CD4-positive, CD25-positive, alpha-beta regulatory T cell (primary cell): ENCODE measurements at regions not wholly inside any gene's neighbourhood (a gene's known extent, or its start where the extent isn't known, plus 50 kb on each side); places are given as distances from the start of the nearest gene placed in this dataset.

ENCODE experiments used
- ATAC-seq, 2 donors: fragments of 150-1000 bp; cut with Tn5 transposase; one replicate each; pipeline ENCODE4 v1.10.0; 2021; ENCODE audit warnings: low read depth in 2 of 2, moderate number of reproducible peaks in 2 of 2, moderate library complexity in 1 of 2
- DNase-seq, 3 donors: peaks; one replicate each; pipeline versions ENCODE4 v3.0.0 to v3.0.0-alpha.2; 2012 to 2022; ENCODE audit warnings: mixed read lengths in 1 of 3
- H3K27ac ChIP-seq: one replicate; pipeline ENCODE4 v1.7.0; 2013; ENCODE audit warnings: mild to moderate bottlenecking, low read length; ENCODE audit not compliant: insufficient read depth, poor library complexity, severe bottlenecking
- H3K27me3 ChIP-seq: one replicate; pipeline ENCODE4 v1.7.0; 2013; ENCODE audit warnings: low read length; ENCODE audit not compliant: control insufficient read depth, insufficient read depth
- H3K36me3 ChIP-seq: one replicate; pipeline ENCODE4 v1.7.0; 2013; ENCODE audit warnings: mild to moderate bottlenecking, low read length, moderate library complexity; ENCODE audit not compliant: control insufficient read depth, insufficient read depth
- H3K4me1 ChIP-seq: 2 replicates; pipeline ENCODE4 v1.7.0; 2013; ENCODE audit warnings: mild to moderate bottlenecking, low read length; ENCODE audit not compliant: insufficient read depth, control insufficient read depth, poor library complexity, severe bottlenecking
- H3K4me3 ChIP-seq: one replicate; pipeline ENCODE4 v1.7.0; 2013; ENCODE audit warnings: low read depth, mild to moderate bottlenecking, low read length, moderate library complexity
- H3K9me3 ChIP-seq, 2 experiments: 1 replicate in 1 of 2; 2 replicates in 1 of 2; pipeline ENCODE4 v1.7.0; 2013; ENCODE audit warnings: low read length in 2 of 2, mild to moderate bottlenecking in 1 of 2, moderate library complexity in 1 of 2; ENCODE audit not compliant: control insufficient read depth in 2 of 2
- H3K27ac Mint-ChIP-seq, 3 donors: one replicate each; pipeline ENCODE4 v1.8.0; 2020 to 2022; ENCODE audit warnings: mild to moderate bottlenecking in 3 of 3, mixed read lengths in 3 of 3, moderate library complexity in 2 of 3
- H3K27me3 Mint-ChIP-seq: one replicate; pipeline ENCODE4 v1.8.0; 2022; ENCODE audit warnings: mild to moderate bottlenecking, mixed read lengths
- H3K36me3 Mint-ChIP-seq: one replicate; pipeline ENCODE4 v1.8.0; 2020; ENCODE audit warnings: mixed read lengths
- H3K4me1 Mint-ChIP-seq, 4 donors: one replicate each; pipeline ENCODE4 v1.8.0; 2020 to 2022; ENCODE audit warnings: mixed read lengths in 4 of 4, mild to moderate bottlenecking in 1 of 4
- H3K4me3 Mint-ChIP-seq, 4 donors: one replicate each; pipeline ENCODE4 v1.8.0; 2020 to 2022; ENCODE audit warnings: mild to moderate bottlenecking in 4 of 4, mixed read lengths in 4 of 4, moderate library complexity in 3 of 4
- H3K9me3 Mint-ChIP-seq, 7 donors: one replicate each; pipeline ENCODE4 v1.8.0; 2020 to 2022; ENCODE audit warnings: mixed read lengths in 7 of 7, mild to moderate bottlenecking in 3 of 7, moderate library complexity in 2 of 7

GRCh38 chr12:25326326-25326725, 75.6 kb upstream of the KRAS start:
- Mint-ChIP-seq H3K36me3 (no peaks in the 10 kb centered on the region), H3K9me3 (peaks cover 0 to 1% (median 0%) of the 10 kb centered on the region in 7 donors), H3K27me3 (peaks cover 23% of the 10 kb centered on the region), H3K4me3 (no peak overlapping the region), H3K27ac (no peak overlapping the region), H3K4me1 (peaks cover 12 to 30% (median 24%) of the 10 kb centered on the region in 4 donors)
- Histone ChIP-seq H3K4me3 (no peak overlapping the region), H3K4me1 (peaks cover 13% of the 10 kb centered on the region), H3K36me3 (no peaks in the 10 kb centered on the region), H3K27ac (no peak overlapping the region), H3K9me3 (no peaks in the 10 kb centered on the region), H3K27me3 (no peaks in the 10 kb centered on the region)
- DNase-seq: no peak
- no peak for ATAC-seq

DNA sequence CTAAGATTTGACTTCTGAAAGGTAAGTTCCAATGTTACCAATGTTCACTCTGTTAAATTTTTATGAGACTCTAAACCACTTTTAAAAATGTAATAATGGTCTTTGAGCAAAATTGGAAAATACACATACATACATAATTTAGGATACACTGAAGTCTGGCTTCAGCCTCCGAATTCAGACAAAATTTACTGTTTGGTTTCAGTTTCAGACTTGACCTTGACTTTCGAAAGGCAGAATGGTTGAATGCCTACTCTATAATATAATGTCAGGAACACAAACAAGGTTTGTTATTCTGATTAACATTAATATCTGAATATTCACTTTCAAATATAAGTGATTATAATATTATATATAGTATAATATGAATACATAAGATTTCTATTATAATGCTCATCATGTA, 74.1 kb upstream of the KRAS start:
- ATAC-seq (no peak), DNase-seq (no peak)
- H3K27me3 ChIP-seq: no peaks in the 10 kb centered on the region
- H3K27ac ChIP-seq: no peak overlapping the region
- peaks cover 13% of the 10 kb centered on the region for H3K27me3 Mint-ChIP-seq
- H3K36me3 Mint-ChIP-seq: no peaks in the 10 kb centered on the region
- H3K9me3 ChIP-seq: no peaks in the 10 kb centered on the region
- H3K4me3 Mint-ChIP-seq: no peak overlapping the region
- H3K4me3 ChIP-seq: no peak overlapping the region
- H3K4me1 Mint-ChIP-seq: peaks cover 15 to 44% (median 28%) of the 10 kb centered on the region in 4 donors
- H3K9me3 Mint-ChIP-seq: peaks cover 0 to 1% (median 0%) of the 10 kb centered on the region in 7 donors
- no peaks in the 10 kb centered on the region for H3K36me3 ChIP-seq
- peaks cover 13% of the 10 kb centered on the region for H3K4me1 ChIP-seq
- no peak overlapping the region for H3K27ac Mint-ChIP-seq

- peaks cover 15 to 45% (median 29%) of the 10 kb centered on the region in 4 donors for H3K4me1 Mint-ChIP-seq
- peaks cover 0 to 1% (median 0%) of the 10 kb centered on the region in 7 donors for H3K9me3 Mint-ChIP-seq
- peaks cover 13% of the 10 kb centered on the region for H3K4me1 ChIP-seq
- H3K36me3 Mint-ChIP-seq: no peaks in the 10 kb centered on the region
- ATAC-seq (peak; percentile 22 to 37), DNase-seq (peak in 2 of 3 donors; percentile 7 to 25)
- peak overlapping the region; percentile 67 to 98 (median 78) for H3K27ac Mint-ChIP-seq
- H3K9me3 ChIP-seq: no peaks in the 10 kb centered on the region
- peak overlapping the region; percentile 33 for H3K4me3 ChIP-seq
- peak overlapping the region in 2 of 4 donors; percentile 59 to 75 for H3K4me3 Mint-ChIP-seq
- H3K27ac ChIP-seq: no peak overlapping the region
- H3K36me3 ChIP-seq: no peaks in the 10 kb centered on the region
- H3K27me3 Mint-ChIP-seq: peaks cover 13% of the 10 kb centered on the region
- H3K27me3 ChIP-seq: no peaks in the 10 kb centered on the region
Measured at GRCh38 chr12:25323581-25323982, 72.9 kb upstream of the KRAS start.

DNA sequence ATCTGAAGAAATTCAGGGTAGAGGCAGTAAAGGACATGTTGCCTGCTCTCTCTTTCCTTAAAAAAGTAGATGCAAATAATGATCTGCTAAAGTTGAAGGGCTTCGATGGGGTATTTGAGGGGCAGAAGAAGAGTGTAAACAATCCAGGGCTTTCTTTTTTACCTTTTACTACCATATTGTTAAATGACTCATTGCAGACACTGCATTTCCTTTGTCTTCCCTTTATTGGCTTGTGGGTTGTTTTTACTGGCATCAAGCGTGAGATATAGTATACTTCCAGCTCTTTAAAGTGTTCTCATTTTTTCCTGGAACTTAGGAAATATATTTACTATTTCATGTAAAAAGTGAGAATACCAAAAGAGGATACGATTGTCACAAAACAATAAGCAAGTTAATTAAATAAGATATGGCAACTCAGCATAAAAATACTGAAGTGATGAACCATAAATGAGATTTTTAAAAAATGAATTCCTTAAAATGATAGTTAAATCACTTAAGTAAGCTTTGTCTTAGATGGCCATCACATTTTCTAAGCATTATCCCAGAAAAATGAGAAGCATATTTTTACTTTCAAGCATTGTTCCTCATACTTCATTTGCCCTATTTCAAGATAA, 72.3 kb upstream of the KRAS start:
- Mint-ChIP-seq H3K36me3 (no peaks in the 10 kb centered on the region), H3K9me3 (peaks cover 0 to 1% (median 0%) of the 10 kb centered on the region in 7 donors), H3K27me3 (peaks cover 17% of the 10 kb centered on the region), H3K4me3 (peak overlapping the region; percentile 36 to 86 (median 75)), H3K4me1 (peaks cover 15 to 45% (median 29%) of the 10 kb centered on the region in 4 donors), H3K27ac (peak overlapping the region; percentile 62 to 98 (median 67))
- H3K27me3 ChIP-seq: no peaks in the 10 kb centered on the region
- ATAC-seq (peak; percentile 59 to 67), DNase-seq (no peak)
- H3K36me3 ChIP-seq: no peaks in the 10 kb centered on the region
- peaks cover 13% of the 10 kb centered on the region for H3K4me1 ChIP-seq
- H3K27ac ChIP-seq: no peak overlapping the region
- peak overlapping the region; percentile 54 for H3K4me3 ChIP-seq
- no peaks in the 10 kb centered on the region for H3K9me3 ChIP-seq

DNA sequence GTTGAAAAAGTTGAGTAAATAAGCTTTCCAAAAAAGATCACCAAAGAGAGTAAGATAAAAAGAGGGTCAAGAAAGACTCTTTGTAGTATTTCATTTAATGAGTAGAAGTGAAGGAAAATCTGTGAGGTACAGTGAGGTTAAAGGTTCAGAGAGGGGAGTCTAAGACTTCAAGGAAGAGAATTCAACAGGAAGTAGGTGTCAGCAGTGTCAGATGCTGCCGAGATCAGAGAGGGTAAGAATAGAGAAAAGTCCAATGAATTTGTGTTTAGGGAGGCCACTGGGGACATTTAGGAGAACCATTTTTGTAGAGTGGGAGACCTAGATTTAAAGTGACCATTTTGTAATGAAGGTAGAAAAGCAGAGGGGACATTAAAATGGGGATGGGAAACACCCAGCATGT, 71.6 kb upstream of the KRAS start:
- peaks cover 13% of the 10 kb centered on the region for H3K4me1 ChIP-seq
- Mint-ChIP-seq H3K9me3 (peaks cover 0 to 2% (median 0%) of the 10 kb centered on the region in 7 donors), H3K27ac (peak overlapping the region; percentile 62 to 98 (median 67)), H3K4me1 (peaks cover 15 to 45% (median 29%) of the 10 kb centered on the region in 4 donors), H3K36me3 (no peaks in the 10 kb centered on the region), H3K27me3 (peaks cover 24% of the 10 kb centered on the region), H3K4me3 (peak overlapping the region; percentile 36 to 86 (median 75))
- H3K4me3 ChIP-seq: peak overlapping the region; percentile 54
- DNase-seq (peak in 1 of 3 donors; percentile 15), ATAC-seq (peak; percentile 58 to 63)
- H3K36me3 ChIP-seq: no peaks in the 10 kb centered on the region
- peaks cover 2% of the 10 kb centered on the region for H3K27me3 ChIP-seq
- H3K27ac ChIP-seq: no peak overlapping the region
- H3K9me3 ChIP-seq: no peaks in the 10 kb centered on the region

DNA sequence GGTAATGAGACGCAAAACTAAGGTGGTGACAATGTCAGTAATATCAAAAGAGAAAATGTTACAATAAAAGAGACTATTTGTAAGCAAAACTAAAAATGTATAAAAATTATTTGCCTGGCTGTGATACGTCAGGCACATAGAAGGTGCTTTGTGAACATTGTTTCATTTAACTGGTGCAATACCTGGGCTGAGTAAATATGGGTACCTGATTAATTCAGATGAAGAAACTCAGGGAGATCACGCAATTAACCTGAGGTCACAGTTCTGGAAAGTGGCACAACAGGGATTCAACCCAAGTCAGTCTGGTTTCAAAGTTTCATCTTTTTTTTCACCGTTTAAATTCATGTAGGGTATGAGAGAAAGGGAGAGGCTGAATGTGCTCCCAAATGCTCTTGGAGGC, 71.0 kb upstream of the KRAS start:
- H3K9me3 ChIP-seq: no peaks in the 10 kb centered on the region
- Mint-ChIP-seq H3K4me3 (peak overlapping the region in 1 of 4 donors; percentile 75), H3K36me3 (no peaks in the 10 kb centered on the region), H3K27me3 (peaks cover 25% of the 10 kb centered on the region), H3K4me1 (peaks cover 15 to 45% (median 29%) of the 10 kb centered on the region in 4 donors), H3K27ac (peak overlapping the region; percentile 62 to 98 (median 67)), H3K9me3 (peaks cover 0 to 2% (median 0%) of the 10 kb centered on the region in 7 donors)
- peaks cover 13% of the 10 kb centered on the region for H3K4me1 ChIP-seq
- peaks cover 2% of the 10 kb centered on the region for H3K27me3 ChIP-seq
- no peaks in the 10 kb centered on the region for H3K36me3 ChIP-seq
- no peak overlapping the region for H3K4me3 ChIP-seq
- DNase-seq (no peak), ATAC-seq (no peak)
- H3K27ac ChIP-seq: no peak overlapping the region

DNA sequence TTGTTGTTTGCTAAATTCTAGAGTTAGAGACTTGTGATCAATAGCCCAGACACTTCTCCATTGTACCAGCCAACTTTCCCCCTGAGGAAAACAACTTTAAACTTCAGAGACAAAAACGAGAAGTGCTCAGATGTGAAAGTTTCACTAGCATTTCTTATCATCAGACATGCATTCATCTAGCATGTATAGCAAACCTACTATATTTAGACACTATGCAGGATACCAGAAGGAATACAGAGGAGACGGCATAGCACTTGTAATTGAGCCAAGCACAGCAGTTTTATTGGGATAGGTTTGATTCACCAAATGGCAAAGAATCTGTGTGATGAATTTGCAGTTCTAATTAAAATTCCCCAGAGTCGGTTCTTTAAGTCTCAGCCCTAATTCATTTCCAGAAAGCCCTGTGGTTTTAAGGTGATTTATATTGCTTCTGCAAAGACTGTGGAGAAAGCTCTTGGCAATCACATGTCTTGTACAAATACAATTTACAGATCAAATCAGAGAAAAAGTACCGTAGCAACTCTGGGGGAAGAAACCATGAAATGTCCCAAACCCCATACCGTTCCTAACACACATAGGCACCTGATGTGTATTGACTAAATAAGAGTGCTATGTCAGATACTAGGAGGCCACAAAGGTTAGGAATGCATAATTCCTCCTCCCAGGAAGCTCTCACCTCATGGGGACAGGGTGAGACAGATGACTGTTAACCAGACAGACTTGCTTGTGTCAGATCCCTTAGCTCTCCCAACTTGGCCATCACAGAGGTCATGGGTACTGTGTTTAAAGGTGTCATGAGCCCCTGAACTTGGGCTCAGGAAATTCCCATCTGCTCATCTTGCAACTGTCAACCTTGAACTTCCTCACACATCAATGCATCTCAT, 69.6 kb upstream of the KRAS start:
- Histone ChIP-seq H3K36me3 (no peaks in the 10 kb centered on the region), H3K4me1 (peaks cover 13% of the 10 kb centered on the region), H3K4me3 (no peak overlapping the region), H3K27me3 (peaks cover 2% of the 10 kb centered on the region), H3K27ac (no peak overlapping the region), H3K9me3 (no peaks in the 10 kb centered on the region)
- H3K4me1 Mint-ChIP-seq: peaks cover 15 to 45% (median 29%) of the 10 kb centered on the region in 4 donors
- peaks cover 0 to 2% (median 0%) of the 10 kb centered on the region in 7 donors for H3K9me3 Mint-ChIP-seq
- no peak for DNase-seq
- no peak for ATAC-seq
- H3K4me3 Mint-ChIP-seq: no peak overlapping the region
- H3K27me3 Mint-ChIP-seq: peaks cover 30% of the 10 kb centered on the region
- peak overlapping the region in 2 of 3 donors; percentile 20 to 49 for H3K27ac Mint-ChIP-seq
- no peaks in the 10 kb centered on the region for H3K36me3 Mint-ChIP-seq
